Effector memory CD8-positive, alpha-beta T cell (primary cell): ENCODE measurements at regions not wholly inside any gene's neighbourhood (a gene's known extent, or its start where the extent isn't known, plus 50 kb on each side); places are given as distances from the start of the nearest gene placed in this dataset.

Source experiments
- ATAC-seq: fragments of 150-1000 bp; cut with Tn5 transposase; replicated peaks from 2 replicates; pipeline ENCODE4 v1.10.0; 2021; ENCODE audit warnings: mild to moderate bottlenecking, moderate library complexity
- DNase-seq, 3 experiments: peaks; one replicate each; pipeline ENCODE4 v3.0.0; 2021
- H3K27ac Mint-ChIP-seq, 2 donors: one replicate each; pipeline ENCODE4 v1.8.0; 2022; ENCODE audit warnings: mild to moderate bottlenecking in 2 of 2, mixed read lengths in 2 of 2, moderate library complexity in 2 of 2
- H3K27me3 Mint-ChIP-seq, 2 donors: one replicate each; pipeline ENCODE4 v1.8.0; 2022; ENCODE audit warnings: mixed read lengths in 2 of 2
- H3K36me3 Mint-ChIP-seq: one replicate; pipeline ENCODE4 v1.8.0; 2022; ENCODE audit warnings: mild to moderate bottlenecking, moderate library complexity, mixed read lengths; ENCODE audit not compliant: insufficient read depth
- H3K4me1 Mint-ChIP-seq, 2 donors: one replicate each; pipeline ENCODE4 v1.8.0; 2022; ENCODE audit warnings: low read depth in 2 of 2, mixed read lengths in 2 of 2
- H3K4me3 Mint-ChIP-seq, 2 donors: one replicate each; pipeline ENCODE4 v1.8.0; 2022; ENCODE audit warnings: mild to moderate bottlenecking in 2 of 2, mixed read lengths in 2 of 2, moderate library complexity in 2 of 2
- H3K9me3 Mint-ChIP-seq, 2 donors: one replicate each; pipeline ENCODE4 v1.8.0; 2022; ENCODE audit warnings: mixed read lengths in 2 of 2

- Mint-ChIP-seq H3K27me3 (no peaks in the 10 kb centered on the region), H3K9me3 (no peaks in the 10 kb centered on the region), H3K36me3 (no peaks in the 10 kb centered on the region), H3K27ac (no peak overlapping the region), H3K4me1 (no peaks in the 10 kb centered on the region), H3K4me3 (no peak overlapping the region)
- DNase-seq: no peak
- ATAC-seq: no peak
Measured at GRCh38 chr7:94253686-94254085, 141.0 kb upstream of the COL1A2 start.

DNA sequence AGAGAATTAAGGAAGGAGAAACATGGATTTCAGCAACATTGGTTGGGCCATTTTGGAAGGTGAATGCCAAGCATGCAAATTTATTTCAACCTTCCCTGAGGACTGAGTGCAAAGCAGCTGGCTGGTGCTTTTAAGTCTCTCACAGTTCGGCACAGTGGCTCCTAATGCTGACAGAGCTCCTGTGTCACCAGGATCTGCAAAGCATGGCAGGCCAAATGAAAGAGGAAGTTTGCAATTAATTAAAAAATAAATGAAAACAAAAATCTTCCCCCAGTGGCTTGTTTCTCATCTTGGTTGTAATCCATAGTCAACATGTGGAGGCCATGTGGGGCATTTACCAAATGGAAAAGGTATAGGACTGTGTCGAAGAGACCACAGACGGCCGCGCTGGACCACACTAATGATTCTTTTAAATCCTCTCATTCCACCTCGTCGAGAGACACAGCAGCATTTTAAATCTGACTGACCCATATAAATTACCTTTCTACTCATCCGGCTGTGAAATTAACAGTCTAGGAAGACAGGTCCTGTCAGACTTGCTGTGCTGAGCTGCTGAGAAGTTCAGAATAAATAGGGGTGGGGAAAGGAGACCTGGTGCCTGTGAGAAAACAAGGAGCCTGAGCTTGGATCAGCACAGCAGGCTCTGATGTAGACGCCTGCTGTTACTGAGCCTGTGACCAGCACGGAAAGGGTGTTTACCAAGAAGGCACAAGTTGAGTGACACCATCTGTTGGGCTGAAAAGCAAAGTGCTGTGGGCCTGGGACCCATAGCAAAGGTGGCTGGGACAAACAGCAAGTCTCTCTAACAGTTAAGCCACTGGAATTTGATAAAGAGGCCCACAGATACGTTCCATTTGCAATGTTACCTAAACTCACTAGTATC, 136.0 kb upstream of the COL1A2 start:
- H3K9me3 Mint-ChIP-seq: no peaks in the 10 kb centered on the region
- no peak overlapping the region for H3K27ac Mint-ChIP-seq
- ATAC-seq: no peak
- H3K27me3 Mint-ChIP-seq: peaks cover 0 to 6% of the 10 kb centered on the region in 2 donors
- DNase-seq: no peak
- H3K36me3 Mint-ChIP-seq: no peaks in the 10 kb centered on the region
- no peaks in the 10 kb centered on the region for H3K4me1 Mint-ChIP-seq
- no peak overlapping the region for H3K4me3 Mint-ChIP-seq

DNA sequence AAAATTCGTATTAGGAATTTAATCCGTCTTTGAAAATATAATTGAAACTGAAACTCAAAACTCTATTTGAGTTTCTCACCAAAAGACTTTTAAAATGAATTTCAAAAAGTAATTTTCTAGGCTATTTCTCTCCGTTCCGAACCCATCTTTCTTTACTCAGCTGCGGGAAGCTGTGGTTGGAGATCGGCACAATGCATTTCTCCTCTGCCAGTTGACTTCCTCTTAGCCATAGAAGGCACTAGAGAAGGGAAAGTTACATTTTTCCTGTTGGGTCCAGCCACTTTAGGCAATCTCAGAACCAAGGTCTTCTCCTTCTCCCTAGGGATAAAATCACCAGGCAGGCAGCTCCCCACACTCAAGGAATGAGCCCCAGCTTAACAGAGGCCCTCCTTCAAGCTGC, 133.6 kb upstream of the COL1A2 start:
- H3K4me3 Mint-ChIP-seq: no peak overlapping the region
- H3K36me3 Mint-ChIP-seq: no peaks in the 10 kb centered on the region
- DNase-seq: no peak
- H3K4me1 Mint-ChIP-seq: no peaks in the 10 kb centered on the region
- H3K27me3 Mint-ChIP-seq: peaks cover 0 to 6% of the 10 kb centered on the region in 2 donors
- H3K27ac Mint-ChIP-seq: no peak overlapping the region
- no peaks in the 10 kb centered on the region for H3K9me3 Mint-ChIP-seq
- no peak for ATAC-seq

GRCh38 chr7:94264756-94265155, 129.9 kb upstream of the COL1A2 start:
- DNase-seq (no peak), ATAC-seq (no peak)
- Mint-ChIP-seq H3K9me3 (no peaks in the 10 kb centered on the region), H3K27ac (no peak overlapping the region), H3K27me3 (peaks cover 0 to 6% of the 10 kb centered on the region in 2 donors), H3K36me3 (no peaks in the 10 kb centered on the region), H3K4me1 (no peaks in the 10 kb centered on the region), H3K4me3 (no peak overlapping the region)

- H3K4me3 Mint-ChIP-seq: no peak overlapping the region
- no peaks in the 10 kb centered on the region for H3K4me1 Mint-ChIP-seq
Measured at GRCh38 chr7:94265456-94265855, 129.2 kb upstream of the COL1A2 start.

GRCh38 chr7:94266238-94266644, 128.5 kb upstream of the COL1A2 start:
- H3K27me3 Mint-ChIP-seq: peaks cover 0 to 6% of the 10 kb centered on the region in 2 donors
- ATAC-seq: no peak
- H3K4me1 Mint-ChIP-seq: no peaks in the 10 kb centered on the region
- H3K27ac Mint-ChIP-seq: no peak overlapping the region
- no peaks in the 10 kb centered on the region for H3K36me3 Mint-ChIP-seq
- no peak overlapping the region for H3K4me3 Mint-ChIP-seq
- H3K9me3 Mint-ChIP-seq: peaks cover 0 to 3% of the 10 kb centered on the region in 2 donors
- no peak for DNase-seq

More at GRCh38 chr7:94265456-94265855, 129.2 kb upstream of the COL1A2 start:
- Mint-ChIP-seq H3K36me3 (no peaks in the 10 kb centered on the region), H3K9me3 (no peaks in the 10 kb centered on the region), H3K27ac (no peak overlapping the region), H3K27me3 (peaks cover 0 to 6% of the 10 kb centered on the region in 2 donors)
- ATAC-seq (no peak), DNase-seq (no peak)

- no peaks in the 10 kb centered on the region for H3K27me3 Mint-ChIP-seq
- no peak for ATAC-seq
Measured at GRCh38 chr7:94270772-94271171, 123.9 kb upstream of the COL1A2 start.

DNA sequence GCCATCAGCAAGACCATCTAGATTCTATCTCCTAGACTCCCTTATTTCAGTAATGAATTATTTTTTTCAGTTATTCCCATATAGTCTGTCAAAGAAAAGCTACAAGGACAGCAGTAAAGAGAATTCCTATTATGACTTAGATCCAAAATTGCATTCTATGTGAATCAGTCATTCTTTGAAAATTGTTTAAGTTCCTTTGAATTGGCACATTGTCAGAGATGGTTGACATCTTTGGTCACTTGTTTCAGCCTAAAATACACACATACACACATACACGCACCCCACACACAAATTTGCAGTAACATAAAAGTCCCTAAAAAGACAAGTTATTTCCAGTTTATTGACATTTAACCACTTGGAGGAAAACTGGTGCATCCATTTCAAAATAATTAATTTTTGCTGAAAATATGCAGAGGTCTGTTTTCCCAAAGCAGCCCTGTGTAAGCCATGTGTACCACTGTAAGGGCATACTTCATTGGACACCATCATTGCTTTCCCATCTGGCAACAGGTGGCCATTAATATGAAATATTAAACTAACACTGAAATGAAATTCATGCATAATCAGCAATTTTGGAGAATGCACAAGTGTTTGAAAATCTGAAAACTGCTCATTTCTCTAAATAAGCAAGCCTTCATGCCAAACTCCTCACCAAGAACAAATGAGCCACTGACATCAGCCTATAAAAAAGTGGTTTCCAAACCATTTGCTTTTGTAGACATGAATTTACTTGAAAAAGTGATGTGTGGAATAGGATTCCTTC, 121.7 kb upstream of the COL1A2 start:
- Mint-ChIP-seq H3K4me1 (no peaks in the 10 kb centered on the region), H3K4me3 (no peak overlapping the region), H3K36me3 (no peaks in the 10 kb centered on the region), H3K27ac (no peak overlapping the region), H3K27me3 (no peaks in the 10 kb centered on the region), H3K9me3 (peaks cover 0 to 3% of the 10 kb centered on the region in 2 donors)
- DNase-seq (no peak), ATAC-seq (no peak)

More at GRCh38 chr7:94270772-94271171, 123.9 kb upstream of the COL1A2 start:
- Mint-ChIP-seq H3K9me3 (peaks cover 0 to 3% of the 10 kb centered on the region in 2 donors), H3K4me1 (no peaks in the 10 kb centered on the region), H3K36me3 (no peaks in the 10 kb centered on the region), H3K27ac (no peak overlapping the region), H3K4me3 (no peak overlapping the region)
- no peak for DNase-seq

DNA sequence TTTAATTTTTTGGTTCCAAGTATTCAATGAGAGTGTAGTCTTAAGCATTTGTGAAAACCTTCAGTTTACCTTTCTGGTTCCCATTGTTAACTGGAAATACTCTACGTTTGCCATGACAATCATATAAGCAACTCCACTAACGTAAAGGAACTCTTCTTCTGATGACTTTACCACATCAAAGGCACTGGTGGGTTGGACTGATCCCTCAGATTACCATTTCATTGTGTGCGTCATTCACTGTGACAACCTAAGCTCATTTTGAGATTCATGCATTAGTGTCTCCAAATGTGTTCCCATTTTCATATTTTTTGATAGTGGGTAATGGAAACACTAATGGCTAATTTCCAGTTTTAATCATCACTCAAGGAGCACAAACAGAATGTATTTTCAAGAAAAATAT, 119.9 kb upstream of the COL1A2 start:
- Mint-ChIP-seq H3K4me1 (no peaks in the 10 kb centered on the region), H3K36me3 (no peaks in the 10 kb centered on the region), H3K27ac (no peak overlapping the region), H3K27me3 (no peaks in the 10 kb centered on the region), H3K9me3 (peaks cover 0 to 4% of the 10 kb centered on the region in 2 donors), H3K4me3 (no peak overlapping the region)
- no peak for ATAC-seq
- DNase-seq: no peak

GRCh38 chr7:94276027-94276426, 118.7 kb upstream of the COL1A2 start:
- H3K9me3 Mint-ChIP-seq: peaks cover 0 to 2% of the 10 kb centered on the region in 2 donors
- no peaks in the 10 kb centered on the region for H3K4me1 Mint-ChIP-seq
- no peak for DNase-seq
- no peaks in the 10 kb centered on the region for H3K27me3 Mint-ChIP-seq
- H3K36me3 Mint-ChIP-seq: no peaks in the 10 kb centered on the region
- no peak overlapping the region for H3K4me3 Mint-ChIP-seq
- H3K27ac Mint-ChIP-seq: no peak overlapping the region
- no peak for ATAC-seq

GRCh38 chr7:94276795-94277194, 117.9 kb upstream of the COL1A2 start:
- DNase-seq: no peak
- no peak for ATAC-seq
- H3K27me3 Mint-ChIP-seq: no peaks in the 10 kb centered on the region
- no peak overlapping the region for H3K4me3 Mint-ChIP-seq
- H3K27ac Mint-ChIP-seq: no peak overlapping the region
- no peaks in the 10 kb centered on the region for H3K36me3 Mint-ChIP-seq
- H3K9me3 Mint-ChIP-seq: peaks cover 0 to 2% of the 10 kb centered on the region in 2 donors
- no peaks in the 10 kb centered on the region for H3K4me1 Mint-ChIP-seq

DNA sequence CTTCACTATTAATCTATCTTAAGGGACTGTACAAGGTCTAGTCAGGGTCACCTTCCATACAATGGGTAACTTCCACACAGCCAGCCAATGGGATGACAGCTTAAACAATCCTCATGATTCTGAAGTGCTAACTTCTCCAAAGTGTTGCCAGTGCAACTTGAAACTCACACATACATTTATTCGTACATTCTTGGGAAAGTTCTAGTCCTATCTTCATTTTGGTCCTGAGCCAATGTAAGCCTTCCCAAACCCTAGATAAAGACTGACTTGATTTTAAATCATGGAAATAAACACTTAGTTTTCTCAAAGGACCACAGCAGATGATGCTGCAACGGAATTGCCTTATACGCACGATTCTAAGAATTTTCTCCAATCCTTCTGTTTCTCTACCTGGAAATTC, 117.5 kb upstream of the COL1A2 start:
- H3K4me3 Mint-ChIP-seq: no peak overlapping the region
- DNase-seq (no peak), ATAC-seq (no peak)
- no peaks in the 10 kb centered on the region for H3K27me3 Mint-ChIP-seq
- no peaks in the 10 kb centered on the region for H3K36me3 Mint-ChIP-seq
- no peaks in the 10 kb centered on the region for H3K4me1 Mint-ChIP-seq
- H3K27ac Mint-ChIP-seq: no peak overlapping the region
- peaks cover 0 to 2% of the 10 kb centered on the region in 2 donors for H3K9me3 Mint-ChIP-seq

DNA sequence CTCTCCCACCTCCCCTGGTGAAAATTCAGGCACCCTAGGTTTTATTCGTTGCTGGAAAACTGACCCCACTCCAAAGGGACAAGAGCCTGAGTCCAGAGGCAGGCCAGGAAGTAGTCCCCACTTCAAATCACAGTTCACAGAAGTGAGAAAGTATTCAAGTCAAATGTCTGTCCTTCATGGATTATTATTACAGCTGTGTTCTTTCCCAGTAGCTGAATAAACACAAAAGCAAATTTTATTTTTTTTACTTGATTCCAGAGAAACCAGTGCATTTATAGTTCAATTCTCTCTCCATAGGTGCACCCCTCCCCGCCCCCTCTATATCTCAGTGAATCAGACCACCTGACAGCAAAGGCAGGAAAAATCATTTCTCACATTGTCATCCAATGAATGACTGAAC, 113.8 kb upstream of the COL1A2 start:
- H3K9me3 Mint-ChIP-seq: peaks cover 0 to 6% of the 10 kb centered on the region in 2 donors
- DNase-seq: no peak
- no peak for ATAC-seq
- no peaks in the 10 kb centered on the region for H3K36me3 Mint-ChIP-seq
- H3K27ac Mint-ChIP-seq: no peak overlapping the region
- H3K27me3 Mint-ChIP-seq: no peaks in the 10 kb centered on the region
- no peaks in the 10 kb centered on the region for H3K4me1 Mint-ChIP-seq
- H3K4me3 Mint-ChIP-seq: no peak overlapping the region

DNA sequence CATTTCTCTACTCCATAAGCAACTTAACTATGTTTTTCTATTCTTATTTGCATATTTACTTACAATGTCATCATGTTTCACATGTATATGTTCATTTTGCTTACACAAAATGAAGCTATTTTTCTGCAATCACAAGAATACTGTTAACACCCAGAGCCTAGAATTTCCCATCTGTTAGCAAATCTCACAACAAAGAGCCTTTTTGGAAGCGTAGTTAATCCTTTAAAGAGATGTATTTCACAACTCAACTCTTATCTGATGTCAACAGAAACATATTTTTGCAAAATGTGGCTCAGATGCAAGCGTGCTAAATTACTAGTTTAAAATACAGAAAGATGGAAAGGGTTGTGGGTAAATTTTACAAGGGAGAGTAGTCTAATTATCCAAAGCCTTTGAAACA, 110.6 kb upstream of the COL1A2 start:
- ATAC-seq (no peak), DNase-seq (no peak)
- no peak overlapping the region for H3K4me3 Mint-ChIP-seq
- peaks cover 0 to 6% of the 10 kb centered on the region in 2 donors for H3K9me3 Mint-ChIP-seq
- no peaks in the 10 kb centered on the region for H3K4me1 Mint-ChIP-seq
- H3K27me3 Mint-ChIP-seq: no peaks in the 10 kb centered on the region
- H3K36me3 Mint-ChIP-seq: no peaks in the 10 kb centered on the region
- no peak overlapping the region for H3K27ac Mint-ChIP-seq
